GM21619 (cell line): ENCODE measurements at regions not wholly inside any gene's neighbourhood (a gene's known extent, or its start where the extent isn't known, plus 50 kb on each side); places are given as distances from the start of the nearest gene placed in this dataset.
A peak's percentile ranks its signal among the peaks of the same experiment; 100 is the strongest.
"Not testable (repeated sequence)": the region's sequence is repeated elsewhere in the genome, so short reads cannot be mapped to it uniquely, and the experiment has no call there.

Experiments
- ATAC-seq: cut with Tn5 transposase; IDR thresholded peaks from one replicate; pipeline ENCODE4 v1.9.1; 2021; ENCODE audit not compliant: unreplicated experiment

DNA sequence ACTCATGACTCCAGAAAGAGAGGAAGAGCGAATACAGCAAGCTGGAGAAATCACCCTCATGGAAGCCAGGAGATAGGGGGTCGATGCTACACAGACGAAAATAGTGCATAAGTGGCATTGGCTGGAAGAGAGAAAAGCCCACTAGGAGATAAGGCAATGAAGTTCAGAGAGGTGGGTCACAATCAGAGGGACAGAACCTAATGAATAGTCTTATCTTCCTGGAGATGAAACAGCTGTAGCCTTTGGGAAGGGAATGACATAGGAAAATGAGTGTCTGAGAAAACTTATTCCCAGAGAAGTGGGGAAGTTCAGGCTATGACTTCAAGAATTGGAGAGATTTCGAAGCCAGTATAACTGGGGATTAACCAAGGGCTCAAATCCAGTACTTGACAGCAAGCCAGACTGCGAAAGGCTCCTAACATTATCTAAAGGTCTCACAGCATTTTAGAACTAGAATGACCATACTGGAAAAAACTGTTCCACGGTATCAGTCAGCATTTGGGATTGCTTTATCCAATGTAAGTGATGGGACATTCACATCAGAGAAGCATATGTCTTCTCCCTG, 211.1 kb downstream of the ZNF365 start:
- no peak for ATAC-seq

GRCh38 chr10:62587011-62587410, 212.8 kb downstream of the ZNF365 start:
- ATAC-seq, result no peak

DNA sequence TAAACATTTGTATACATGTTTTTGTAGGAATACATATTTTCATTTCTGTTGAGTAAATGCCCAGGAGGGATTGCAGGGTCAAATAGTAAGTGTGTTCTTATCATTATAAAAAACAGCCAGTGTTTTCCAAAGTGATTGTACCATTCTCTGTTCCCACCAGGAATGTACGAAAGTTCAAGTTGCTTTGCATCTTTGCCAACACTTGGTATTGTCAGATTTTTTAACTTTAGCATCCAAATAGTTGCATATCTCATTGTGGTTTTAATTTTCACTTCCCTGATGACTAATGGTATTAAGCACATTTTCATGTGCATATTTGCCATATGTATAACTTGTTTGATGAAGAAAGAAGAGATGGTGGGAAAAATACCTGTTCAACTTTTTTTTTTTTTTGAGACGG, 213.9 kb downstream of the ZNF365 start:
- no peak for ATAC-seq

- ATAC-seq, result no peak
These were observed 214.8 kb upstream of the ADO start for GRCh38 chr10:62589689-62590088.

GRCh38 chr10:62590306-62590705, 214.2 kb upstream of the ADO start:
- ATAC-seq, result no peak

DNA sequence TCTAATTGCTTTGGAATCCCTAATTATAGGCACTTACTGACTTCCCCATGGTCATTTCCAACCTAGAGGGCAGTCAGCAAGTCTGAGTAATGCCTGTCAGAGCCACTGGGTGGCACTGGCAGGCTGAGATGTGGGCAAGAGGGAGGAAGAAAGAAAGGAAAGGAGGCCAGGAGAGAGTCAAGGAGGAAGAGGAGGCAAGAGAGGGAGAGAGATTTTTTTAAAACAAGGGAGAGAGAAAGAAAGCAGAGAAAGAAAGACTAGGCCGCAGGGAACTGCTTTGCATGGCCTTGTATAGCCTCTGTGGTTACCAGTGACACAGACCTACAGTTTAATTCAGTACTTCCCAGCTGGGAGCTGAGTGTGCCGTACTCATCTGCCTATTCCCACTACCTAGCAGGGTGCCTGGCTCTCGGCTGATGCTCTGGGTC, 210.4 kb upstream of the ADO start:
- peak; percentile 69 for ATAC-seq

- no peak for ATAC-seq
These were observed 207.3 kb upstream of the ADO start for GRCh38 chr10:62597226-62597625.

GRCh38 chr10:62599161-62599560, 205.4 kb upstream of the ADO start:
- ATAC-seq, result no peak

DNA sequence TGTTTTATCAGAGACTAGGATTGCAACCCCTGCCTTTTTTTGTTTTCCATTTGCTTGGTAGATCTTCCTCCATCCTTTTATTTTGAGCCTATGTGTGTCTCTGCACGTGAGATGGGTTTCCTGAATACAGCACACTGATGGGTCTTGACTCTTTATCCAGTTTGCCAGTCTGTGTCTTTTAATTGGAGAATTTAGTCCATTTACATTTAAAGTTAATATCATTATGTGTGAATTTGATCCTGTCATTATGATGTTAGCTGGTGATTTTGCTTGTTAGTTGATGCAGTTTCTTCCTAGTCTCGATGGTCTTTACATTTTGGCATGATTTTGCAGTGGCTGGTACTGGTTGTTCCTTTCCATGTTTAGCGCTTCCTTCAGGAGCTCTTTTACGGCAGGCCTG, 198.0 kb upstream of the ADO start:
- ATAC-seq, result not testable (repeated sequence)

DNA sequence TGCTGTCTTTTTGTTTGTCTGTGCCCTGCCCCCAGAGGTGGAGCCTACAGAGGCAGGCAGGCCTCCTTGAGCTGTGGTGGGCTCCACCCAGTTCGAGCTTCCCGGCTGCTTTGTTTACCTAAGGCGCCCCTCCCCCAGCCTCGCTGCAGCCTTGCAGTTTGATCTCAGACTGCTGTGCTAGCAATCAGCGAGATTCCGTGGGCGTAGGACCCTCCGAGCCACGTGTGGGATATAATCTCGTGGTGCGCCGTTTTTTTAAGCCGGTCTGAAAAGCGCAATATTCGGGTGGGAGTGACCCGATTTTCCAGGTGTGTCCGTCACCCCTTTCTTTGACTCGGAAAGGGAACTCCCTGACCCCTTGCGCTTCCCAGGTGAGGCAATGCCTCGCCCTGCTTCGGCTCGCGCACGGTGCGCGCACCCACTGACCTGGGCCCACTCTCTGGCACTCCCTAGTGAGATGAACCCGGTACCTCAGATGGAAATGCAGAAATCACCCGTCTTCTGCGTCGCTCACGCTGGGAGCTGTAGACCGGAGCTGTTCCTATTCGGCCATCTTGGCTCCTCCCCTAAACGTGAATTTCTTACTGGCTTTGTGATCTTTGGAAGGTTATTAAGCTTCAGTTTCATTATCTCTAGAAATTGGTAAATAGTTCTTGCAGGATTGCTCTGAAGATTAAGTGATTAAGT, 196.2 kb upstream of the ADO start:
- ATAC-seq, result not testable (repeated sequence)

DNA sequence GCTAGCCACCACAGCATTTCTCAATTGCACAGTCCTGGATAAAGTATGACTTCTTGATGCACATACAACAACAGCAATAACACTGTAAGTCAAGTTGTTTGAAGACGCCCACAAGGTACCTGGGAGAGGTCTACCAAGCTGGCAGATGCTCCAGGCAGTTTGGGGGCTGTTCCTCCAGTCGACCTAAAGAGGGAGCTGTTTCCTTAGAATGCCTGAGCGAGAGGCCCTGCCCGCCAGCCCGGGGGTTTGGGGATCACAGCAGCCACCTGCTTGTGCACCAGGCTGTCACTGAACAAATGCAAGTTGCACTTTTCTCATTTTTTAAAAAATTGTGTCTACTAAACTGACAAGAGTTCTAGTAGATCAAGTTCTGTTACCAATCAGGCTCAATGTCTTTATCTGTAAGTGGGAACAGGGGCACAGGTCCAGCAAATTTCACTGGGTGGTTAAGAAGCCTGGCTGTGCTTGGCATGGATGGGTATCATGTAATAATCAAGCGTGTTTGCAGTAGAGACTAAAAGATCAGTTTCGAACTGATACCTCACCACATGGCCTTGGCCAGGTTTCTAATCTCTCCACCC, 193.8 kb upstream of the ADO start:
- peak; percentile 76 for ATAC-seq

GRCh38 chr10:62613424-62613823, 191.1 kb upstream of the ADO start:
- no peak for ATAC-seq

DNA sequence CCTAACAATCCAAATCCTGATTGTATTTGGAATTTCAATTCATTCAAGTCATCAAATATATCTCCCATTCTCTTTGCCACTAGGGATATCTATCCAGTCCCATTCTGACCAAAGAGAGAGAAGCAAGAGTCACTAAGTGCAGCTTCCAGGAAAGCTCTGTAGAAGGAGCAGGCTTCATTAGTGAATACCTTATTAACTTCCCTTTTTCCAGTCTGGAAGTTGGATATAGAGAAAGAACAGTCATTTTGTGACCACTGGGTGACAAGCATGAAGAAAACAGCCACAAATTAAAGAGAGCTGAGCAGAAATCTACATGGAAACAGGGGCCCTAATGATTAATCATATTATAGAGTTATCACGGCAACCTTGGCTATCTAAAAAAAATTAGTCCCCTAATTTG, 190.7 kb upstream of the ADO start:
- no peak for ATAC-seq

DNA sequence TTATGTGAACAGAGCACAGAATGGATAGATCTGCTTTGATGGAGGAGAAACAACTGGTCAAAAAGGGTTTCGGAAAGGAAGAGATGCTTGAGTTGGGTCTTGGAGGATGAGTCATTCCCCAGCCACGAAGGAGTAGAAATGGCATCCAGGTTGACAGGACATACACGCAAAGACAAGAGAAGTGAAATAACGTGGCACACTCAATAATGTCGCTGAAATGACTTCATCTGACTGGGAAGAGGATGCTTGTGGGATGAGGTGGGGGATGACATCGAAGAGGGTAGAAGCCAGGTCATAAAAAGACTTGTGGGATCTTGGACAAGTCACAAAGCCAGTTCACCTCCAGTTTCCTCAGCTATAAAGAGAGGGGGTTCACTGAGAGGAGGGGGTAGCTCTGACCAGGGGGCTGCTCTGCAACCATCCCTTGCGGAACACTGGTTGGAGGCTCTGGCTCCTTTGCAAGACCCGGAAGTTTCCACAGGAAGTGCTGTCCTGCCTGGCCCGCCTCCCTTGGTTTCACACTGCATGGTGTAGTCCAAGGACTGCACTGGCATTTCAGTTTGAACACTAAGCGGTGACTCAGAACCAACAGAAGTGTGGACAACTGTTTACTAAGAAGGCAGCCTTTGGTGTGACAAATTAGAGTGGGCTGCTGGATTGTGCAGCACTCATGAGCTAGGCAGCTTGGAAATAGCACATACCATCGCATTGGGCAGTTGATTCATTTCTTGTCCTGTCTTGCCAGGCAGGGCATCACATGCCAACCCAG, 189.9 kb upstream of the ADO start:
- peak; percentile 47 for ATAC-seq

DNA sequence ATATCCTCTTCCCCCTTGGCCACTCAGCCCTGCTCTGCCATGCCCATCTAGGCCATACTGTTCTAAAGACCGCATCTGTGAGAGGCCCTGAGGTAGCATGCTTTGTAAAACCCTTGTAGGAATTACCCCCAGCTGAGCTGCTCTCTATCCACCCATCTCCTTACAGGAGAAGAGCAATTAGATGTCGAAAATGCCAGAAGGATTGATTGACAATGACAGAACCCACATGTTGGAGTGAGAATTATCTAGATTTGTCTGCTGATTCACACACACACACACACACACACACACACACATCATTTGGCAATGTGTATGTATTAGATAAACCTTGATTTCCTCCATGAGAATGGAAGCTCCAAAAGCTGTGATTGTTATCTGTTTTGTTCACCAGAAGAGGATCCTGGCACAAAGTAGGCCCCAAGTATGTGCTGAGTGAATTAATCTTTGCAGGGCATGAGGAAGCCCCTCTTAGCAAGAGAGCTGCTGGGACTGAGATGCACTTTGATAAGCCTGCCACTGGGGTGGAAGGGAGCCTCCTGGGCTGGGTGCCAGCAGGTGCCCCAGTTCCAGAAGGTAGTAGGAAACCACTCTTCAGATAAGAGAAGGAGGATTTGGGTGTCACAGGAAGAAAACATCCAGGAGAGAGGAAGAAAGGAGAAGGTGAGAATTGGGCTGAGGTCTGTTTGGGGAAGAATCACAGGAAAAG, 187.5 kb upstream of the ADO start:
- ATAC-seq, result no peak

- no peak for ATAC-seq
These were observed 186.9 kb upstream of the ADO start for GRCh38 chr10:62617652-62618051.

DNA sequence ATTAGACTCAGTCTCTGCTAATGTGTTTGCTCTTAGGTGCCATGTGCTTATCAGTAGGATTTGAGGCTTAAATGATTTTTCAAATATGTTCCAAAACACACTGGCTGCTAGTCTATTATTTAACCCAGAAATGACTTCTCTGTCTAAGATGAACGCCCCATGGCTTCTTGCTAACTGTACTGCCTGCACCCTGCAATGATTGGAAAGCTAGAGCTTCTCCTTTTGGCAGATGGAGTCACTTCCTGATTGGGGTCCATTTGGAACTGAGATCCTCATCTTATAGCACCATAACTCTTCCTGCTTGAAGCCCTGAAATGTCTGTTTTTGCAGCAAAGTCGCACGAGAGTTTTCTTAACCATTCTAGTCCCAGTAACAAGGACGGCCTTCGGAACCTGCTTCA, 186.5 kb upstream of the ADO start:
- no peak for ATAC-seq

DNA sequence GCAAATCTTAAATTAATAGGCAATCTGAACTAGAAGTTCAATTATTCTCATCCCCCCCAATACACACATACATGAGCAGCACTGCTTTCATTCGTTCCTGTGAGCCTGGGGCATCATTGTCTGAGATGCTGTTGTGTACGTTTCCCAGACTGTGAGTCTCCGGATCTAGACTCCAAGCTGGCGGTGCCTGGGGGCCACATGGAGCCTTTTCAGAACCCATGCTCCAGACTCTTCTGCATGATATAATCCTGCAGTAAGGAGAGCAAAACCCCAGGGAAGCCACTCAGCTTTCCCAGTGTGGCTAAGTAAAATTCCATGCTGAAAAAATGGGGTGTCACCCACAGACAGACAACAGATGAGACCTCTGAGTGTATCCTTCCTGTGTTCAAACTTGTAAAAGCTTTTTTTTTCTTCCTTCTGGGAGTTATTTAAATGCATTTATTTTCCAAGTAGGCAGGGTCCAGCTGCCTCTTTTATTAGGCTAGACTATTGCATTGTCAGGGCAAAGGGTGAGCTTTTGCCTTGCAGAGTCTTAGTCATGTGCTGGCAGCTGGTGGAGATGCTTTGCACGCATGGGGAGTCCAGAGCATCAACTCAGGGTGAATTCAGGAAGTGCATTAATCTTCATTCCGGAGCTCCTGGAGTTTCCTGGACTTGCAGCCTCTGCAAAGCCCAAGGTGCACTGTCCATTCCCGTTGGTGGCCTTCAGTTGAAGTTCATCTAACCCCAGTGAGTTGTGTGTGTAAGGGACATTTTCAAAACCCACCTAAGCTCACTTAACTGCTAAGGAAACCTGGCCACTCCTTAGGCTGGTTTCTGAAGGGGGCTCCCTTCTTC, 185.7 kb upstream of the ADO start:
- peak; percentile 49 for ATAC-seq

GRCh38 chr10:62619413-62619738, 185.1 kb upstream of the ADO start:
- ATAC-seq, result no peak

GRCh38 chr10:62620491-62620890, 184.0 kb upstream of the ADO start:
- ATAC-seq, result no peak

GRCh38 chr10:62623223-62623622, 181.3 kb upstream of the ADO start:
- ATAC-seq, result no peak
